HG02870 (cell line): ENCODE measurements at regions not wholly inside any gene's neighbourhood (a gene's known extent, or its start where the extent isn't known, plus 50 kb on each side); places are given as distances from the start of the nearest gene placed in this dataset.
"Not testable (repeated sequence)": the region's sequence is repeated elsewhere in the genome, so short reads cannot be mapped to it uniquely, and the experiment has no call there.

Experiments
- ATAC-seq: cut with Tn5 transposase; IDR thresholded peaks from one replicate; pipeline ENCODE4 v1.9.1; 2021; ENCODE audit warnings: mild to moderate bottlenecking, moderate library complexity; ENCODE audit not compliant: unreplicated experiment

- ATAC-seq: not testable (repeated sequence)
These were observed 205.8 kb downstream of the CCDC74A start for GRCh38 chr2:131733530-131733929.

GRCh38 chr2:131736406-131736805 lies 208.7 kb downstream of the CCDC74A start:
- ATAC-seq: not testable (repeated sequence)

GRCh38 chr2:131738533-131738932 lies 210.8 kb downstream of the CCDC74A start:
- not testable (repeated sequence) for ATAC-seq

- ATAC-seq: not testable (repeated sequence)
These were observed 211.3 kb downstream of the CCDC74A start for GRCh38 chr2:131738996-131739434.

- ATAC-seq: no peak
These were observed 226.2 kb downstream of the CCDC74A start for GRCh38 chr2:131753640-131754561.

GRCh38 chr2:131754929-131755720 lies 227.4 kb downstream of the CCDC74A start:
- ATAC-seq: no peak

GRCh38 chr2:131756141-131756907 lies 228.6 kb downstream of the CCDC74A start:
- no peak for ATAC-seq

GRCh38 chr2:131758941-131759340 lies 231.3 kb downstream of the CCDC74A start:
- not testable (repeated sequence) for ATAC-seq

- ATAC-seq: not testable (repeated sequence)
These were observed 247.4 kb downstream of the CCDC74A start for GRCh38 chr2:131774955-131775555.

- not testable (repeated sequence) for ATAC-seq
These were observed 248.3 kb downstream of the CCDC74A start for GRCh38 chr2:131775903-131776506.

GRCh38 chr2:131780446-131780845 lies 252.8 kb downstream of the CCDC74A start:
- ATAC-seq: not testable (repeated sequence)

- no peak for ATAC-seq
These were observed 273.6 kb downstream of the CCDC74A start for GRCh38 chr2:131801210-131801744.

GRCh38 chr2:131801745-131802350 lies 274.2 kb downstream of the CCDC74A start:
- peak; percentile 92 for ATAC-seq

GRCh38 chr2:131802351-131802836 lies 274.7 kb downstream of the CCDC74A start:
- peak; percentile 87 for ATAC-seq

- ATAC-seq: not testable (repeated sequence)
These were observed 275.5 kb downstream of the CCDC74A start for GRCh38 chr2:131803237-131803636.

GRCh38 chr2:131812605-131813004 lies 284.9 kb downstream of the CCDC74A start:
- ATAC-seq: not testable (repeated sequence)

- not testable (repeated sequence) for ATAC-seq
These were observed 285.7 kb downstream of the CCDC74A start for GRCh38 chr2:131813378-131813777.

- not testable (repeated sequence) for ATAC-seq
These were observed 290.7 kb downstream of the CCDC74A start for GRCh38 chr2:131818267-131818973.
